Neuronal stem cell (in vitro differentiated cells): ENCODE measurements at regions not wholly inside any gene's neighbourhood (a gene's known extent, or its start where the extent isn't known, plus 50 kb on each side); places are given as distances from the start of the nearest gene placed in this dataset.

Experiments
- DNase-seq: peaks from one replicate; pipeline ENCODE4 v3.0.0-alpha.2; 2013; ENCODE audit warnings: low spot score
- H2AFZ ChIP-seq: one replicate; pipeline ENCODE4 v1.6.1; 2013; ENCODE audit warnings: mild to moderate bottlenecking, low read length, inconsistent platforms
- H2AK5ac ChIP-seq: 2 replicates; pipeline ENCODE4 v1.6.1; 2013; ENCODE audit warnings: low read depth, mild to moderate bottlenecking, inconsistent platforms, low read length, moderate library complexity, mixed read lengths
- H2BK120ac ChIP-seq: 2 replicates; pipeline ENCODE4 v1.6.1; 2013; ENCODE audit warnings: low read depth, mild to moderate bottlenecking, inconsistent platforms, low read length, moderate library complexity, mixed read lengths
- H2BK12ac ChIP-seq: one replicate; pipeline ENCODE4 v1.6.1; 2013; ENCODE audit warnings: low read length, inconsistent platforms
- H2BK15ac ChIP-seq: 2 replicates; pipeline ENCODE4 v1.6.1; 2013; ENCODE audit warnings: mild to moderate bottlenecking, low read length, inconsistent platforms, mixed read lengths
- H2BK5ac ChIP-seq: one replicate; pipeline ENCODE4 v1.6.1; 2013; ENCODE audit warnings: inconsistent platforms, mild to moderate bottlenecking, low read length, moderate library complexity
- H3K14ac ChIP-seq: one replicate; pipeline ENCODE4 v1.6.1; 2013; ENCODE audit warnings: low read length, inconsistent platforms
- H3K18ac ChIP-seq: 2 replicates; pipeline ENCODE4 v1.6.1; 2013; ENCODE audit warnings: low read length, inconsistent platforms
- H3K23ac ChIP-seq: 2 replicates; pipeline ENCODE4 v1.6.1; 2013; ENCODE audit warnings: low read depth, mild to moderate bottlenecking, mixed read lengths, low read length, inconsistent platforms; ENCODE audit not compliant: poor library complexity
- H3K27ac ChIP-seq: replicated peaks from 3 replicates; pipeline ENCODE4 v1.5.1; 2013; ENCODE audit warnings: low read length, inconsistent platforms
- H3K27me3 ChIP-seq, 3 experiments: 2 replicates each; pipeline ENCODE4 v1.6.1; 2013; ENCODE audit warnings: low read length in 3 of 3, mild to moderate bottlenecking in 2 of 3, inconsistent platforms in 1 of 3, low read depth in 1 of 3, mixed read lengths in 1 of 3, moderate library complexity in 1 of 3; ENCODE audit not compliant: control insufficient read depth in 3 of 3, insufficient read depth in 3 of 3
- H3K36me3 ChIP-seq, 2 donors: replicated peaks in 1 of 2; 2 replicates each; pipeline ENCODE4 v1.6.1; 2013; ENCODE audit warnings: low read length in 2 of 2; ENCODE audit not compliant: control insufficient read depth in 2 of 2, insufficient read depth in 2 of 2
- H3K4ac ChIP-seq: 2 replicates; pipeline ENCODE4 v1.6.1; 2013; ENCODE audit warnings: inconsistent platforms, mild to moderate bottlenecking, low read length, moderate library complexity
- H3K4me1 ChIP-seq, 2 donors: 1 replicate in 1 of 2; 2 replicates in 1 of 2; pipeline ENCODE4 v1.6.1; 2013; ENCODE audit warnings: low read length in 2 of 2, low read depth in 1 of 2; ENCODE audit not compliant: control insufficient read depth in 2 of 2, insufficient read depth in 1 of 2
- H3K4me2 ChIP-seq: one replicate; pipeline ENCODE4 v1.6.1; 2013; ENCODE audit warnings: mild to moderate bottlenecking, low read length, inconsistent platforms; ENCODE audit not compliant: insufficient read depth, poor library complexity, severe bottlenecking
- H3K4me3 ChIP-seq, 2 donors: 2 replicates each; pipeline ENCODE4 v1.5.1; 2013; ENCODE audit warnings: low read length in 2 of 2, mild to moderate bottlenecking in 2 of 2, inconsistent platforms in 1 of 2, moderate library complexity in 1 of 2
- H3K79me1 ChIP-seq: one replicate; pipeline ENCODE4 v1.6.1; 2013; ENCODE audit warnings: low read depth, mild to moderate bottlenecking, inconsistent platforms, low read length, moderate library complexity
- H3K9ac ChIP-seq: one replicate; pipeline ENCODE4 v1.6.1; 2013; ENCODE audit warnings: mild to moderate bottlenecking, low read depth, low read length, inconsistent platforms; ENCODE audit not compliant: poor library complexity
- H3K9me3 ChIP-seq, 2 donors: replicated peaks in 1 of 2; 2 replicates each; pipeline versions ENCODE3 to v1.6.1; 2013; ENCODE audit warnings: low read length in 2 of 2, mild to moderate bottlenecking in 2 of 2, inconsistent platforms in 1 of 2, low read depth in 1 of 2, mixed read lengths in 1 of 2, moderate library complexity in 1 of 2; ENCODE audit not compliant: control insufficient read depth in 2 of 2, insufficient read depth in 1 of 2
- H4K8ac ChIP-seq: one replicate; pipeline ENCODE4 v1.6.1; 2013; ENCODE audit warnings: low read depth, mild to moderate bottlenecking, inconsistent platforms, low read length, moderate library complexity
- H4K91ac ChIP-seq: one replicate; pipeline ENCODE4 v1.6.1; 2013; ENCODE audit warnings: low read length, low read depth, mild to moderate bottlenecking, inconsistent platforms; ENCODE audit not compliant: poor library complexity
- WGBS, 2 donors: extraction: QIAGEN DNeasy Blood & Tissue Kit; methylation state at CpG; one replicate each; pipeline ENCODE4 v1.1.7; 2013; ENCODE audit warnings: missing lambda C conversion rate in 2 of 2, mixed read lengths in 1 of 2; ENCODE audit not compliant: insufficient read length in 2 of 2, insufficient replicate concordance in 1 of 2; ENCODE audit errors: extremely low coverage in 2 of 2; 5-methylcytosine and 5-hydroxymethylcytosine counted together

GRCh38 chr6:40044196-40044595 lies 109.9 kb upstream of the MOCS1 start:
- no peaks in the 10 kb centered on the region for H3K79me1 ChIP-seq
- no peaks in the 10 kb centered on the region for H3K36me3 ChIP-seq
- no peak overlapping the region for H4K91ac ChIP-seq
- no peak overlapping the region for H4K8ac ChIP-seq
- no peak overlapping the region for H3K27ac ChIP-seq
- no peak overlapping the region for H2AFZ ChIP-seq
- H3K4me3 ChIP-seq = no peak overlapping the region
- no peak overlapping the region for H2BK5ac ChIP-seq
- no peak overlapping the region for H3K23ac ChIP-seq
- H2BK15ac ChIP-seq = no peak overlapping the region
- no peak for DNase-seq
- H3K9me3 ChIP-seq = peaks cover 0 to 4% of the 10 kb centered on the region in 2 donors
- no peak overlapping the region for H2AK5ac ChIP-seq
- H2BK12ac ChIP-seq = no peak overlapping the region
- peaks cover 0 to 10% (median 0%) of the 10 kb centered on the region in 3 experiments for H3K27me3 ChIP-seq
- WGBS, 2 donors = no CpG with 5 or more reads among the region's 1 CpG
- no peak overlapping the region for H3K4me2 ChIP-seq
- H3K18ac ChIP-seq = no peak overlapping the region
- H3K14ac ChIP-seq = no peak overlapping the region
- H3K9ac ChIP-seq = no peak overlapping the region
- no peak overlapping the region for H3K4ac ChIP-seq
- H3K4me1 ChIP-seq = no peaks in the 10 kb centered on the region
- no peak overlapping the region for H2BK120ac ChIP-seq

GRCh38 chr6:40042232-40042631 lies 108.0 kb upstream of the MOCS1 start:
- DNase-seq = no peak
- H3K4me1 ChIP-seq = no peaks in the 10 kb centered on the region
- no peaks in the 10 kb centered on the region for H3K79me1 ChIP-seq
- peaks cover 0 to 4% of the 10 kb centered on the region in 2 donors for H3K9me3 ChIP-seq
- H2BK12ac ChIP-seq = no peak overlapping the region
- no peak overlapping the region for H3K27ac ChIP-seq
- no peaks in the 10 kb centered on the region for H3K36me3 ChIP-seq
- H4K91ac ChIP-seq = no peak overlapping the region
- H3K23ac ChIP-seq = no peak overlapping the region
- H3K4ac ChIP-seq = no peak overlapping the region
- peaks cover 0 to under 1% (median 0%) of the 10 kb centered on the region in 3 experiments for H3K27me3 ChIP-seq
- H3K9ac ChIP-seq = no peak overlapping the region
- no peak overlapping the region for H3K14ac ChIP-seq
- no peak overlapping the region for H2BK120ac ChIP-seq
- H2AK5ac ChIP-seq = no peak overlapping the region
- H3K18ac ChIP-seq = no peak overlapping the region
- H2BK15ac ChIP-seq = no peak overlapping the region
- H2AFZ ChIP-seq = no peak overlapping the region
- no peak overlapping the region for H2BK5ac ChIP-seq
- H3K4me3 ChIP-seq = no peak overlapping the region
- H4K8ac ChIP-seq = no peak overlapping the region
- no peak overlapping the region for H3K4me2 ChIP-seq

- Histone ChIP-seq H2BK120ac (no peak overlapping the region), H3K4me1 (no peaks in the 10 kb centered on the region)
- no CpG with 5 or more reads among the region's 3 CpGs for WGBS, 2 donors
Observed at GRCh38 chr6:40039042-40039441, 104.8 kb upstream of the MOCS1 start.

GRCh38 chr6:40038626-40039025 lies 104.4 kb upstream of the MOCS1 start:
- Histone ChIP-seq H3K27me3 (no peaks in the 10 kb centered on the region), H3K18ac (no peak overlapping the region), H3K4ac (no peak overlapping the region), H2AFZ (no peak overlapping the region), H2BK5ac (no peak overlapping the region), H3K4me3 (no peak overlapping the region), H3K27ac (no peak overlapping the region), H4K91ac (no peak overlapping the region), H3K36me3 (no peaks in the 10 kb centered on the region), H2BK120ac (no peak overlapping the region), H4K8ac (no peak overlapping the region), H3K79me1 (no peaks in the 10 kb centered on the region), H3K14ac (no peak overlapping the region), H2AK5ac (no peak overlapping the region), H3K4me2 (no peak overlapping the region), H3K23ac (no peak overlapping the region), H3K9me3 (peaks cover 0 to 4% of the 10 kb centered on the region in 2 donors), H2BK12ac (no peak overlapping the region), H3K4me1 (no peaks in the 10 kb centered on the region), H3K9ac (no peak overlapping the region), H2BK15ac (no peak overlapping the region)
- DNase-seq = no peak

More at GRCh38 chr6:40039042-40039441, 104.8 kb upstream of the MOCS1 start:
- H3K27ac ChIP-seq = no peak overlapping the region
- no peak overlapping the region for H2BK15ac ChIP-seq
- H3K9me3 ChIP-seq = peaks cover 0 to 4% of the 10 kb centered on the region in 2 donors
- no peaks in the 10 kb centered on the region for H3K79me1 ChIP-seq
- no peak overlapping the region for H3K9ac ChIP-seq
- H2BK5ac ChIP-seq = no peak overlapping the region
- no peak overlapping the region for H3K18ac ChIP-seq
- H3K4ac ChIP-seq = no peak overlapping the region
- no peak overlapping the region for H3K4me2 ChIP-seq
- H2BK12ac ChIP-seq = no peak overlapping the region
- no peak overlapping the region for H4K8ac ChIP-seq
- H2AFZ ChIP-seq = no peak overlapping the region
- no peak for DNase-seq
- H2AK5ac ChIP-seq = no peak overlapping the region
- no peak overlapping the region for H3K14ac ChIP-seq
- no peak overlapping the region for H4K91ac ChIP-seq
- H3K36me3 ChIP-seq = no peaks in the 10 kb centered on the region
- no peak overlapping the region for H3K23ac ChIP-seq
- H3K27me3 ChIP-seq = no peaks in the 10 kb centered on the region
- H3K4me3 ChIP-seq = no peak overlapping the region
